Posterior cingulate gyrus (tissue), 11 donors: ENCODE measurements at regions not wholly inside any gene's neighbourhood (a gene's known extent, or its start where the extent isn't known, plus 50 kb on each side); places are given as distances from the start of the nearest gene placed in this dataset.

Experiments used
- DNase-seq, 10 donors: peaks; one replicate each; pipeline versions ENCODE4 v3.0.0 to v3.0.0-alpha.2; 2020 to 2021; ENCODE audit warnings: mixed read lengths in 3 of 10
- intact Hi-C: fragments of 100-400 bp; cut with DNase I; formaldehyde crosslinking; loops from one replicate; pipeline ENCODE4 v1.15.1; 2023

DNA sequence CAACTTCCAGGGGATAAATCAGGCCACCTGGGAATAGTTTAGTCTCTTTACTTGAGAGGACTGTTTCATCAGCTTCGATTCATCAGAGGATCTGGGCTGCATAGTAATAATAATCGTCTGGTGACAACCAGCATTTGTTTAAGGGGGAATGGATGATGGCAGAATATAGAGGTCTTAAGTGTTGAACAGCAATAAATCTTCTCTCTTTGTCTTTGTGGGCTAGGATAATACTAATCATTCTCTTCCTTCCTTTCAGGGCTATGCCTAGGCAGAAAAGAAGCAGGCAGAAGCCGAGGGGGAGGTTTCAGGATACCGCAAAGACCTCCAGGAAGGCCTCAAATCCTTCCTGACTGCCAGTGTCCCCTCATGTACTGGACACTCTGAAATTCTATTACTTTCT is 150.4 kb upstream of the GAREM1 start:
- intact Hi-C loops = no loop called here
- no peak for DNase-seq

DNA sequence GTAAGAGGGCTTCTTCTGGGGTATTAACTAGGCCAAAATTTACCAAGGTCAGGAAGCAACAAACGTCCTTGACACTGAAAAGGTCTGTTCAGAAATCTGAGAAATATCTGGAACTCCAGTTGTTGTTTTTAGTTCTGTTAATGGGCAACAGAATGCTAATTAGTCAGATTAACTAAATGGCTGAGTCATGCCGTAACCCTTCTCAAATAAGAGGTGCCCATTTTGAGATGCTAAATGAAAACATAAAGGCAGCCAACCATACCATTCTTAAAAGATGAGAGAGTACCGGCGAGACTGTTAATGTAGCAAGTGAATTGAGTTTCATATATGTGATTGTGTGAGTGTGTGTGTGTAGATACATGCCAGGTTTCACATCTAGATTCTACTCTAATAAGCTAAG is 147.9 kb upstream of the GAREM1 start:
- no peak for DNase-seq
- intact Hi-C loops = no loop called here

GRCh38 chr18:32613821-32614220 is 143.1 kb upstream of the GAREM1 start:
- DNase-seq = no peak
- intact Hi-C loops = no loop called here

GRCh38 chr18:32612651-32613050 is 142.0 kb upstream of the GAREM1 start:
- DNase-seq = no peak
- intact Hi-C loops = no loop called here

DNA sequence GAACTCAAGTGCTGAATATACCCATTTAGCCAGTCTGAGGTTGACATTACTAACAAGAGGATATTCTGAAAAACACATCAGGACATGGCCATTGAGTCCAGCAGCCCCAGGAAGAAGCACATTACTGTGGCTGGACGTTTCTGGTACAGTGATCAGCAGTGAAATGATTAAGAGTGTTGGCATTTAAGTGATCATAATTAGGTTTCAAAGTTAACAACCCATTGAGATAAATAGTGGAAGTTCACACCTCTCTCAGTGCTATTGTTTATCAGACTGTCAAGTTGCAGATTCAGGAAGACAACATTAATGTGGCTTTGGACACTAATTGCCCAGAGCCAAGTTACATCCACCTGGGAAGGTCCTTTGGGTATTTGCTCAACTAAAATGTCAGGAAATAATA is 139.5 kb upstream of the GAREM1 start:
- intact Hi-C loops = no loop called here
- no peak for DNase-seq

DNA sequence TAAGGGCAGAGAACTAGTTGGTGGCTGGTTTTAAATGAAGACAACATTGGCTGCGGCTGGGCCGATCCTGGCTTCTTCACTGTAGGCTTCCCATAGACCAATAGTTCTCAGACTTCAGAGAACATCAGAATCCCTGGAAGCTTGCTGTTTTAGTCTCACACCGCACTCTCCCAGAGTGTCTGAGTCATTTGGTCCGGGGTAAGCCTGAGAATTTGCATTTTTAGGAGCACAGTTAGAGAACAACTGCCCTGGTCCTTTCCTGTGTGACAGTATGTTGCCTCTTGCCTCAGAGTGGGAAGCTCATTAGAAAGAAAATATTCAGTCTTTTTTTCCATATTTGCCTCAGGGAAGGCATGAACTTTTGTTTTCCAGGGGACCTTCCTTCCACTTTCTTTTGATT is 137.1 kb upstream of the GAREM1 start:
- intact Hi-C loops = no loop called here
- DNase-seq = no peak

- intact Hi-C loops = no loop called here
- no peak for DNase-seq
Observed at GRCh38 chr18:32598144-32598543, 127.5 kb upstream of the GAREM1 start.

DNA sequence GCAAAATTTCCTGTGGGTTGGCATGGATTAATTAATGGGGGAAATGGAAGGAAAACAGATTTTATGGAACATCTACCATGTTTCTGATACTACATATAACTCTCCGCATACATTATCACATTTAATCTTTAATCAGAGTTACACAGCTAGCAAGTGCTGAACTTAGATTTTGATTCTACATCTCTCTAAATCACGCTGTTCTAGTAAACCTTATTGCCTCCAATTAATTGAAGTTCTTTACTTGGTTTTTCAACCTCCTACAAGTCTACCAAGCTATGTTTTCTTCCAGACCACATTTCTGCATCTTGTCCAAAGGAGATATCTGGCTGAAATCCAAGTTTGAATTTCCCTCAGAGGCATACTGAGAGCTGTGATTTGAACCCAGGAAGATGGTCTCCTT is 125.8 kb upstream of the GAREM1 start:
- no peak for DNase-seq
- intact Hi-C loops = no loop called here

DNA sequence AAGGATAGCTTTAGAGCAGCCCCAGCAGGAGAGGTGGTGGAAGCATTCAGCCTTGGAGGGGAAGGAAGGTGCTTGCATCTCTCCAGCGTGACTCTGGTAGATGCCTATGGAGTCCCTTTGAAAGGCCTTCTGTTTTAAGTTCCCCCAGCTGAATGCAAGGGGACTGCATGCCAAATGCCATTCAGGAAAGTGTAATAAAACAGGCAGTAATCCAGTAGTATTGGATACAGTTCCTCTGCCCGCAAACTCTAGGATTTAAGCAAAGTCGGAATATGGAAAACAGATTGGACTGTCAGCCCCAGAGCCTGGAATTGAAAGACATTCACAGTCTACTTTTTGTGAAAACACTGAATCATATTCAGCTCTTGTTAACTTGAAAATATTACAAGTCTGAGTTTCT is 125.2 kb upstream of the GAREM1 start:
- intact Hi-C loops = no loop called here
- no peak for DNase-seq

GRCh38 chr18:32588191-32588590 is 117.5 kb upstream of the GAREM1 start:
- intact Hi-C loops = no loop called here
- DNase-seq = no peak

- DNase-seq = no peak
- intact Hi-C loops = no loop called here
Observed at GRCh38 chr18:32583431-32583830, 112.7 kb upstream of the GAREM1 start.

DNA sequence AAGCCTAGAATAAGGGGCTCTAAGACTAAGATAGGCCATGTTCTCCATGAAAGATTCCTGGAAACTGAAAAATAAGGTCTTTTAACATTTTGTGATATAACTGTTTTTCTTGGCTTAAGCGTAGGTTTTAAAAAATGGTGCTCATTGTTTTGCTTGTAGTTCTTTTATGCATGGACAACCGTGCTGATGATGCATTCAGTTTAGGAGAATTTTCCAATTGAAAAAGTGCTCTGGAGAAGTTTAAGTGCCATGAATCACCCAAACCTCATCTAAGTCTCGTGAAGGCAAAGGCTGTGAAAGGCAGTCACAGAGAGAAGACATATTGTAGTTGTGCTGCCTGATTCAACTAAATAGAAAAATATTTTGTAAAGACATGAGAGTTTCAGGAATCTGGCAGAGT is 111.8 kb upstream of the GAREM1 start:
- intact Hi-C loops = no loop called here
- DNase-seq = no peak

DNA sequence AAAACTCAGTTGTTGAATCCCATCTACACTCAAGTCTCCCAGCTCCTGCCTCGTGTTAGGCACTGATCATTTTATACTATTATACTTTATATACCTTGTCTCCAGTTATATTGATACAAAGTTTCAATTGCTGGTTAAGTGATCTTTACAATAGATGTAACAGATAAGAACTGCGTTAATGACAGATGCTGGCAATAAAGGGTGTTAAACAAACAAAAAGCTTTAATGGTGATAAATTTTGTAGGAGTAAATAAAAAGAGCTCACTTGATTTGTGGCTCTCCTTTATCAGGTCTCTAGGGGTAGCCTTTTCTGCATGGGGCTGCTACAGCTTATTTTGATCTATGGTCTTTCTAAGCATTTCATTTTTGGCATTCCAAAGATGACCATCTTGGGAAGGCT is 106.9 kb upstream of the GAREM1 start:
- no peak for DNase-seq
- intact Hi-C loops = no loop called here

DNA sequence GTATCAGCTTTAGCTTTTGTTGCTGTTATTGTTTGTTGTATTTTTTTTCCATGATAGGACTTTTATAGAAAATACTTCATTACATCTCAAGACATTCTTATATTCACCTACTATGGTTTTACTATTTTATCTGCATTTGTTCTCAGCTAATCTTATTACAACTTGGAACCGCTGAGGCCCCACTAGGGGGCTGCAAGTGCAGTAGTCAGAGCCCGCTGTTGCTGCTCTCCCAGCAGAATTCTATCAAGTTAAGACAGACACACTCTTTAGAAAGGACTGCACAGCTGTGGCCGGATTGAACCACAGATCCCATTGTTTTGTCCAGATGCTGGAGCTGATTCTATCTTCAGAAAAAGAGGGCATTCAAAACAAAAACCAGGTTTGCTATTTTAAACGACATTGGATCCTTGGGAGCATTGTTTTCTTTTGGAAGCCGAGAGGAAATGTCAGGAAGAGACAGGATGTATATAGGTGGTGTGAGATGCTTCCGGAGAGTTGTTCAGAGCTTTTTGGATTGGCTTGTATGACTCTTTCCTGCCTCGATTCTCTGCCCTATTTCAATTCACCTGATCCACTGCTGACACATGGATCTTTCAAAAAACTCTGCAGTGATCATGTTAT is 105.7 kb upstream of the GAREM1 start:
- peak in 9 of 10 donors; percentile 23 to 94 (median 47) for DNase-seq
- intact Hi-C loops = no loop called here

DNA sequence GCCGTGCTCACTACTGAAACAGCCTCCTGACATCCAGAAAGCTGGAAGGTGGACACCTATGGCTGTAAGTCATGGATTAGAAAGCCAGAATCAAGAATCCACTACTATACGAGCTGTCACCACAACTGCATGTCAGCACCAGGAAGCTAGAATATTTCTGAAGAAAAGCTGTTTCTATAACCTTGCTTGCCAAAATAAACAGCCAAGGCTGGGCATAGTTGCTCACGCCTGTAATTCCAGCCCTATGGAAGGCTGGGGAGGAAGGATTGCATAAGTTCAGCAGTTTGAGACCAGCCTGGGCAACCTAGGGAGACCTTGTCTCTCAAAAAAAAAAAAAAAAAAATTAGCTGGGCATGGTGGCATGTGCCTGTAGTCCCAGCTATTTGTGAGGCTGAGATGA is 96.3 kb upstream of the GAREM1 start:
- intact Hi-C loops = no loop called here

DNA sequence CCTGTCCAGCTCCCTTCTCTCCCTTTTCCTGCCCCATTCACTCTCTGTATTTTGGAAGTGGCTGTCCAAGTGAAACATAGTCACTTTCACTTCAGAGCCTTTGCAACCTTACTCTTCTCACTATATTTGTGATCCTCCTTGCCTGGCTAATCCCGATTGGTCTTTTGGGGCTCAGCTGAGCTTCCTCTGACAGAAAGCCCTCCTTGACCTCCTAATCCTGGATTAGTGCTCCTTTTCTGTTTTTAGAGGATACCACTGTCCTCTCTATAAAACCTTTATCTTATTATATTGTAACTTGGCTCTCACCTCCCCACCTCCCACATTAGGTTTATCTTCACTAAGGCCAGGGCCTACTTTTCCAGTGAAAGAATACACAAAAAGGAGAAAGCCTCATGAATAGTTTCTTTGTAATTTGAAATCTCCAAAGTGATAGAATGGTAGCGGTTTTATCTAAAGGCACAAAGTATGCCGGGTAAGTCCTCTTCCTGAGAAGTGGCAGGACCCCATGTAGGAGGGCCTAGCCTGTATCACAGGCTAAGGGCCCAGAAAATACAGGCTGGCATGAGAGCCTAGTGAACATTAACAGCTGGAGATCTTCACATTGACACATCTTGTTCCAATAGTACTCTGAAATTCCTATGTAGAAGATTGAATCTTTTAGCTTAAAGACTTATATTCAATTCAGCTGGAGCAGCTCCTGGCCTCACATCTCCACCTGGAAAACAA is 83.1 kb upstream of the GAREM1 start:
- DNase-seq = no peak
- intact Hi-C loops = loop anchor here (2.0 to 5.0 kb wide), 2 partner anchors 282 to 395 kb away; no protein-coding TSS in a partner anchor

More for the DNA sequence above, 96.3 kb upstream of the GAREM1 start:
- no peak for DNase-seq

DNA sequence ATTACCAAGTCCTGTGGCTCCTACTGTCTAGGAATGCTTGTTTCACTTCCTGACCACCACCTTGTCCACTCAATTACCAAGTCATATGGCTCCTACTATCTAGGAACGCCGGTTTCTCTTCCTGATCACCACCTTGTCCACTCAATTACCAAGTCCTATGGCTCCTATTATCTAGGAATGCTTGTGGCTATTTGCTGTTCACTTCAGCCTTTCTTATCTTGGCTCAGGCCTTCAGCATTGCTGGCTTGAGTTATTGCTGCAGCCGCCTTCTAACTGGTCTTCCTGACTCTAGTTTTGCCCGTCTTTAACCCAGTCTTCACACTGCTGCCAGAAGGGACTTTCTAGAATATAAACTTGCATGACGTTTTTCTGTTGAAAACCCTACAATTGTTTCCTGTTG is 82.5 kb upstream of the GAREM1 start:
- no peak for DNase-seq
- intact Hi-C loops = loop anchor here (2.0 to 5.0 kb wide), 2 partner anchors 281 to 394 kb away; no protein-coding TSS in a partner anchor

- peak in 6 of 10 donors; percentile 32 to 82 (median 52) for DNase-seq
- intact Hi-C loops = loop anchor here (2.0 to 5.0 kb wide), 2 partner anchors 280 to 394 kb away; no protein-coding TSS in a partner anchor
Observed at GRCh38 chr18:32552421-32553030, 81.8 kb upstream of the GAREM1 start.

DNA sequence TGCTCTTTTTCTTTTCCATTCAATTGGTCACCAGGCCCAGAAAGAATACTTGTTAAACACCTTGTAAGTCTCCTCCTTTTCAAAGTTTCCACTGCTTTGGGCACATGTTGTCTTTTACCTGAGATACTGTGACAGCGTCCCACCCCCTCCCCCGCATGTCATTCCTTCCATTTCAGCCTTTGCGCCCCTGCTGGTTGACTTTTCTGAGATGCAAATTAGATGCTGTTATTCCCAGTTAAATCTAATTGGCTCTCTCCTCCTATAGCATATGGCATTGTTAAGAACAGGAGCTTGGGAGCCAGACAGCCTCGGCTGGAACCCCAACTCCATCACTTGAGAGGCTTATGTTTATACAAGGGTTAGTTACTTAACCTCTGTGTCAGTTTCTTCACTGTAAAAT is 80.3 kb upstream of the GAREM1 start:
- intact Hi-C loops = loop anchor here (5.0 kb wide), 1 partner anchor 279 kb away; no protein-coding TSS in a partner anchor
- no peak for DNase-seq

DNA sequence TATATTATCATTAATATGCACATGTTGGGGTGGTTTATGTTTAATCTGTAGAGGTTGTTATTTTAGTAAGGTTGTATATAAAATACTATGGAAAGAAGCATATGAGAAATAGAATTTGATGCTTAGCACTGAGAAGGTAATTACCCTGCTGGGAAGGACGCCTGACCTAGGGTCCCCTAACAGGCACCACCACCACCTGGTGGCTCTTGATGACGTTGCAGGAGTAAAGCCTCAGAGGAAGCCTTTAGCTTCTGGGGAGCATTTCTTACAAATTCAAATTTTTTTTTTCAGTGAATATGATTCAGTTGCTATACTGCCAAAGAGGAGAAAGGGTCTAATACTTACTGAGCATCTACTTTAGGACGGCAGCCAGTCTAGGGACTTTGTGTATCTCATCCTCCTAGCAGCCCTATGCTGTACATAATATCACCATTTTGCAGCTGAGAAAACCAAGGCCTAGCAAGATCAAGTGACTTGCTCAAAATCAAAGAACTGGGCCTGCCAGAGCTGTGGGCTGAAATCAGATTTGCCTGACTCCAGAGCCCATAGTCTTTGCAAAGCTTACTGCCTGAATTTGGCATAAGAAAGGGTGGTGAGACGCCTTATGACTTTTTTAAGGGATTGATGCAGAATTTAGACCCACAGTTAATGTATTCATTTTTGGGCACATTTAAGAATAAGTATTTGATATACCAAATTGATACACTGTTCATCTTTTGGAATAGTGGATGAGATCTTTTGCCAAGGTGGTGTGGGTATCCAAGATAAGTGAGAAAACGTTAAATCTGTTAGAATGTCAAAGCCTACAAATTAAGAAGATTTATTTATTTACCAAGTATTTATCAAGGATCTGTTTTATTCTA is 78.8 kb upstream of the GAREM1 start:
- intact Hi-C loops = loop anchor here (5.0 to 10.0 kb wide), 2 partner anchors 75 to 277 kb away; partner anchors contain the start of gene GAREM1
- peak in 8 of 10 donors; percentile 26 to 93 (median 57) for DNase-seq

DNA sequence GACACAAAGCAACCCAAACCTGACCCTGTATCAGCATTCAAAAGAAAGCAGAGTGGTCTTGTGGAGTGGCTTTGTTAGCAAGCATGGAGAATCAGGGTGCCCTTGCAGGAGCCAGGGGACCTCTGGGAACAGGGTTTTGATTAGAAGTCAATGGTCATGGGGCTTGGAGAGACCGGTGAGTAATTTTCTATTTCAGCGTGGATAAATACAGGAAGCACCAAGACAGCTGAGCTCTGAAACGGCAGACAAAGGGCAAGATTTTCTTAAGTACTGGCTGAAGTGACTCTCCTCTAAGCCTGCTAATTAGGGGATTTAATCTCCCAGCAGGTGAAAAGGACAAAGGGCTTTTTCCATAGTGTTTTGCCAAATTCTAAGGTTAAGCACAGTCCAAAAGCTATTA is 78.0 kb upstream of the GAREM1 start:
- DNase-seq = no peak
- intact Hi-C loops = loop anchor here (10.0 kb wide), 1 partner anchor 74 kb away; the partner anchor contains the start of gene GAREM1
